RPMI7951 (cell line): ENCODE measurements at regions not wholly inside any gene's neighbourhood (a gene's known extent, or its start where the extent isn't known, plus 50 kb on each side); places are given as distances from the start of the nearest gene placed in this dataset.
A peak's percentile ranks its signal among the peaks of the same experiment; 100 is the strongest.
"Not testable (repeated sequence)": the region's sequence is repeated elsewhere in the genome, so short reads cannot be mapped to it uniquely, and the experiment has no call there.

ENCODE experiments used
- DNase-seq: peaks from one replicate; pipeline ENCODE4 v3.0.0-alpha.2; 2012; ENCODE audit warnings: low read depth

- DNase-seq, result no peak
Measured at GRCh38 chr5:98499892-98500291, 273.6 kb upstream of the RGMB start.

- DNase-seq, result no peak
Measured at GRCh38 chr5:98500811-98501210, 272.7 kb upstream of the RGMB start.

- DNase-seq, result no peak
Measured at GRCh38 chr5:98503616-98504015, 269.8 kb upstream of the RGMB start.

- no peak for DNase-seq
Measured at GRCh38 chr5:98504505-98504904, 269.0 kb upstream of the RGMB start.

GRCh38 chr5:98510143-98510985 lies 263.1 kb upstream of the RGMB start:
- DNase-seq, result peak; percentile 63

GRCh38 chr5:98513380-98513779 lies 260.1 kb upstream of the RGMB start:
- DNase-seq, result no peak

GRCh38 chr5:98514215-98514614 lies 259.2 kb upstream of the RGMB start:
- DNase-seq, result no peak

GRCh38 chr5:98516701-98517100 lies 256.8 kb upstream of the RGMB start:
- DNase-seq, result no peak

- DNase-seq, result no peak
Measured at GRCh38 chr5:98517560-98518366, 255.7 kb upstream of the RGMB start.

- no peak for DNase-seq
Measured at GRCh38 chr5:98518754-98519153, 254.7 kb upstream of the RGMB start.

- DNase-seq, result no peak
Measured at GRCh38 chr5:98519571-98519970, 253.9 kb upstream of the RGMB start.

GRCh38 chr5:98521821-98522220 lies 251.6 kb upstream of the RGMB start:
- no peak for DNase-seq

- DNase-seq, result no peak
Measured at GRCh38 chr5:98524773-98525172, 248.7 kb upstream of the RGMB start.

GRCh38 chr5:98527846-98528245 lies 245.6 kb upstream of the RGMB start:
- no peak for DNase-seq

- no peak for DNase-seq
Measured at GRCh38 chr5:98529321-98529720, 244.1 kb upstream of the RGMB start.

GRCh38 chr5:98530224-98530623 lies 243.2 kb upstream of the RGMB start:
- DNase-seq, result no peak

- no peak for DNase-seq
Measured at GRCh38 chr5:98535901-98536300, 237.6 kb upstream of the RGMB start.

- DNase-seq, result no peak
Measured at GRCh38 chr5:98540056-98540455, 233.4 kb upstream of the RGMB start.

GRCh38 chr5:98541641-98542040 lies 231.8 kb upstream of the RGMB start:
- no peak for DNase-seq

- DNase-seq, result no peak
Measured at GRCh38 chr5:98543490-98543889, 230.0 kb upstream of the RGMB start.

- DNase-seq, result not testable (repeated sequence)
Measured at GRCh38 chr5:98546924-98547323, 226.5 kb upstream of the RGMB start.

- no peak for DNase-seq
Measured at GRCh38 chr5:98556712-98557111, 216.8 kb upstream of the RGMB start.

GRCh38 chr5:98557916-98558315 lies 215.5 kb upstream of the RGMB start:
- no peak for DNase-seq
